GM19240 (cell line): ENCODE measurements at regions not wholly inside any gene's neighbourhood (a gene's known extent, or its start where the extent isn't known, plus 50 kb on each side); places are given as distances from the start of the nearest gene placed in this dataset.

Source experiments
- DNase-seq: peaks from one replicate; pipeline ENCODE4 v3.0.0; 2011; ENCODE audit warnings: low spot score; ENCODE audit not compliant: insufficient read length

GRCh38 chr3:72568083-72568482 lies 280.2 kb downstream of the SHQ1 start:
- DNase-seq, result no peak

- no peak for DNase-seq
These were observed 280.8 kb downstream of the SHQ1 start for GRCh38 chr3:72567474-72567873.

GRCh38 chr3:72565593-72565992 lies 282.7 kb downstream of the SHQ1 start:
- no peak for DNase-seq

GRCh38 chr3:72563690-72564370 lies 284.4 kb downstream of the SHQ1 start:
- DNase-seq, result no peak

GRCh38 chr3:72560846-72561675 lies 287.2 kb downstream of the SHQ1 start:
- DNase-seq, result no peak

GRCh38 chr3:72559385-72559784 lies 288.9 kb downstream of the SHQ1 start:
- DNase-seq, result no peak

GRCh38 chr3:72558001-72558400 lies 290.2 kb downstream of the SHQ1 start:
- no peak for DNase-seq

- no peak for DNase-seq
These were observed 292.5 kb downstream of the SHQ1 start for GRCh38 chr3:72555714-72556113.

- no peak for DNase-seq
These were observed 293.6 kb downstream of the SHQ1 start for GRCh38 chr3:72554689-72555088.

GRCh38 chr3:72553298-72553697 lies 294.9 kb downstream of the SHQ1 start:
- DNase-seq, result no peak

- no peak for DNase-seq
These were observed 297.5 kb downstream of the SHQ1 start for GRCh38 chr3:72550582-72551262.

GRCh38 chr3:72549761-72550581 lies 298.3 kb downstream of the SHQ1 start:
- no peak for DNase-seq

- no peak for DNase-seq
These were observed 299.3 kb downstream of the SHQ1 start for GRCh38 chr3:72548981-72549380.

- no peak for DNase-seq
These were observed 299.8 kb downstream of the SHQ1 start for GRCh38 chr3:72548461-72548860.

- DNase-seq, result no peak
These were observed 301.1 kb downstream of the SHQ1 start for GRCh38 chr3:72547183-72547582.

- DNase-seq, result no peak
These were observed 304.0 kb downstream of the SHQ1 start for GRCh38 chr3:72544239-72544638.

- DNase-seq, result no peak
These were observed 305.0 kb downstream of the SHQ1 start for GRCh38 chr3:72543246-72543645.

GRCh38 chr3:72542781-72543180 lies 305.5 kb downstream of the SHQ1 start:
- DNase-seq, result no peak

- DNase-seq, result no peak
These were observed 308.4 kb downstream of the SHQ1 start for GRCh38 chr3:72539856-72540255.

GRCh38 chr3:72538070-72538745 lies 310.0 kb downstream of the SHQ1 start:
- DNase-seq, result no peak

GRCh38 chr3:72537448-72537847 lies 310.8 kb downstream of the SHQ1 start:
- no peak for DNase-seq
